Psoas muscle (tissue), 7 donors: ENCODE measurements at regions not wholly inside any gene's neighbourhood (a gene's known extent, or its start where the extent isn't known, plus 50 kb on each side); places are given as distances from the start of the nearest gene placed in this dataset.

Source experiments
- ATAC-seq, 4 donors: fragments of 200-7000 bp; cut with Tn5 transposase; one replicate each; pipeline ENCODE4 v1.9.1; 2020; ENCODE audit warnings: moderate library complexity in 3 of 4, mild to moderate bottlenecking in 2 of 4
- DNase-seq, 2 donors: peaks; one replicate each; pipeline ENCODE4 v3.0.0-alpha.2; 2020
- H3K27ac ChIP-seq: fragments of 200-600 bp; one replicate; pipeline ENCODE4 v1.8.0; 2022
- H3K27me3 ChIP-seq, 3 donors: fragments of 200-600 bp in 1 of 3; one replicate each; pipeline versions ENCODE4 v1.6.1 to v1.8.0; 2013 to 2022; ENCODE audit warnings: low read length in 2 of 3, mild to moderate bottlenecking in 2 of 3, moderate library complexity in 1 of 3; ENCODE audit not compliant: insufficient read depth in 3 of 3
- H3K36me3 ChIP-seq, 2 donors: fragments of 200-600 bp in 1 of 2; one replicate each; pipeline versions ENCODE4 v1.6.1 to v1.8.0; 2013 to 2022; ENCODE audit warnings: low read depth in 1 of 2, mild to moderate bottlenecking in 1 of 2, moderate library complexity in 1 of 2; ENCODE audit not compliant: insufficient read depth in 1 of 2
- H3K4me1 ChIP-seq: fragments of 200-600 bp; one replicate; pipeline ENCODE4 v1.8.0; 2022
- H3K4me3 ChIP-seq: fragments of 200-600 bp; one replicate; pipeline ENCODE4 v1.8.0; 2022; ENCODE audit warnings: mild to moderate bottlenecking
- H3K9me3 ChIP-seq: fragments of 200-600 bp; one replicate; pipeline ENCODE4 v1.8.0; 2022
- WGBS, 3 donors: extraction: QIAGEN DNeasy Blood & Tissue Kit; methylation state at CpG; one replicate each; pipeline versions ENCODE4 v1.1.6 to v1.1.7; 2013; 5-methylcytosine and 5-hydroxymethylcytosine counted together
- intact Hi-C, 2 donors: fragments of 100-400 bp; cut with DNase I; formaldehyde crosslinking; loops; one replicate each; pipeline versions ENCODE4 v1.11.0 to v1.14.2; 2022
- TF ChIP-seq, protein P1 (sequence below): fragments of 200-600 bp; IDR thresholded peaks from one replicate; pipeline ENCODE4 v1.8.0; 2022; ENCODE audit warnings: antibody characterized with exemption
- donor health status: healthy with polysubstance abuse.
- donor health status: DM: no; HTN: no; CAD: no; lungs with moderate emphysema.
- donor health status: Bipolar disorder and iron deficiency.
- donor health status: healthy.
- donor health status: DM: yes; HTN: yes; CAD: no.
- donor health status: DM: no; HTN: no; CAD: no.
- donor health status: DM: yes; HTN: yes; CAD: no.

DNA sequence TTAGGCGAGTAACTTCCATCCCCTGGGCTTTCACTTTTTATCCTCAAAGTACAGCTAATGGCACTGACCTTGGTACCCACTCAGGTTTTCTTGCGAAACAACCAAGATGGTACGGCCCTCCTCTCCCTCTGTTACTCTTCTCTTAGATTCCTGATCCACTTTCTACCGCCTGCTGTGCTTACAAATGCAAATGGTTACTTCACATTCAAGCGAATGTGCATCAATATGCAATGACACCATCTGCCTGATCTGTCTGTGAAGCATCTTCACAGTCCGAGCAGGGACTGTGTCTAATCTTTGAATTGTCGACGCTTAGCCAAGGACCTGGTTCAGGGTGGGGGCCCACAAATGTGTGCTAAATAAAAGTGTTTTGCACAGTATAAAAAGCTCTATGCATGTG lies 112.2 kb downstream of the TRIB2 start:
- 68 to 78% (median 72%) methylated on average over 8 of the region's 8 CpGs for WGBS, 3 donors
- Histone ChIP-seq H3K9me3 (no peaks in the 10 kb centered on the region), H3K36me3 (no peaks in the 10 kb centered on the region), H3K4me1 (peaks cover under 1% of the 10 kb centered on the region), H3K27me3 (no peaks in the 10 kb centered on the region), H3K4me3 (no peak overlapping the region), H3K27ac (no peak overlapping the region)
- no peak for DNase-seq
- TF ChIP-seq, protein P1, sequence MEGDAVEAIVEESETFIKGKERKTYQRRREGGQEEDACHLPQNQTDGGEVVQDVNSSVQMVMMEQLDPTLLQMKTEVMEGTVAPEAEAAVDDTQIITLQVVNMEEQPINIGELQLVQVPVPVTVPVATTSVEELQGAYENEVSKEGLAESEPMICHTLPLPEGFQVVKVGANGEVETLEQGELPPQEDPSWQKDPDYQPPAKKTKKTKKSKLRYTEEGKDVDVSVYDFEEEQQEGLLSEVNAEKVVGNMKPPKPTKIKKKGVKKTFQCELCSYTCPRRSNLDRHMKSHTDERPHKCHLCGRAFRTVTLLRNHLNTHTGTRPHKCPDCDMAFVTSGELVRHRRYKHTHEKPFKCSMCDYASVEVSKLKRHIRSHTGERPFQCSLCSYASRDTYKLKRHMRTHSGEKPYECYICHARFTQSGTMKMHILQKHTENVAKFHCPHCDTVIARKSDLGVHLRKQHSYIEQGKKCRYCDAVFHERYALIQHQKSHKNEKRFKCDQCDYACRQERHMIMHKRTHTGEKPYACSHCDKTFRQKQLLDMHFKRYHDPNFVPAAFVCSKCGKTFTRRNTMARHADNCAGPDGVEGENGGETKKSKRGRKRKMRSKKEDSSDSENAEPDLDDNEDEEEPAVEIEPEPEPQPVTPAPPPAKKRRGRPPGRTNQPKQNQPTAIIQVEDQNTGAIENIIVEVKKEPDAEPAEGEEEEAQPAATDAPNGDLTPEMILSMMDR, result no peak
- no peak for ATAC-seq
- intact Hi-C loops, result no loop called here

DNA sequence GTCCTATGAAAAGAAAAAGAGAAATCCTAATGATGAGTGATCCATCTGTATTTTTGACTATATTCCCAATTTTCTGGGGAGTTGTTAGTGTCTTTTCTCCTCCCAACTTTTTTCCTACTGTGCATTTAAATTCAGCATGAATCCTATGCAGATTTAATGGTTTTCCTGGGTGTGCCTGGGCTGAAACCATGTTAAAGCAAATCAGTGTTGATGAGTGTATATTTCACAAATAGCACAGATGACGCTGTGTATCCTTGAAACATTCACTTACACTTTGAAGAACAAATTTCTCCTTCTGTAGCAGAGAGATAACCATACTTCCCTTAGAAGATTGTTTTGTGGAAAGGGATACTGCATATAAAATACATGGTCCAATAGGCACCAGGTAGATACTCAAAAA lies 114.3 kb downstream of the TRIB2 start:
- no peak overlapping the region for H3K4me3 ChIP-seq
- no peaks in the 10 kb centered on the region for H3K36me3 ChIP-seq
- no peaks in the 10 kb centered on the region for H3K4me1 ChIP-seq
- intact Hi-C loops, result no loop called here
- no peak for DNase-seq
- TF ChIP-seq, protein P1, result no peak
- no peaks in the 10 kb centered on the region for H3K27me3 ChIP-seq
- no peak overlapping the region for H3K27ac ChIP-seq
- no peaks in the 10 kb centered on the region for H3K9me3 ChIP-seq
- 92 to 96% (median 93%) methylated on average over 1 of the region's 1 CpG for WGBS, 3 donors
- no peak for ATAC-seq

DNA sequence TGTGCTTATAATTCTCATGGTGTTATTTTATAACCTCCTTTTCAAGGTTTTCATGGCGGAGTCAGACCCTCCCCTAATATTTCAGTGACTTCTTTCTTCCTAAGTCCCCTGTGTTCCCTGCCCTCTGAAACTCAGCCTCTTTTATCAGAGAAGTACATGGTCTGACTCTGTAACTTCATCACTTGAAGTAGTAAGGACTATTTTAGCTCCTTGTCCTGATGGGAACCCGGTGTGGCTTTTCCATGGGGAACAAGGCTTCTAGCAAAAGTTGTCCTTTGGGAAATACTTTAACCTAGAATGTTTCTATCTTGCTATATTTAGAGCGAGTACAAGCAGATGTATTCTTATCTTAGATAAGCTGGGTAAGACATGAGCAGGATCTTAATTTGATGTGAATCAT lies 117.5 kb downstream of the TRIB2 start:
- Histone ChIP-seq H3K27me3 (no peaks in the 10 kb centered on the region), H3K36me3 (no peaks in the 10 kb centered on the region), H3K27ac (no peak overlapping the region), H3K4me3 (no peak overlapping the region), H3K4me1 (no peaks in the 10 kb centered on the region), H3K9me3 (no peaks in the 10 kb centered on the region)
- TF ChIP-seq, protein P1, result no peak
- 81 to 91% (median 85%) methylated on average over 3 of the region's 3 CpGs for WGBS, 3 donors
- intact Hi-C loops, result no loop called here
- DNase-seq (no peak), ATAC-seq (no peak)

DNA sequence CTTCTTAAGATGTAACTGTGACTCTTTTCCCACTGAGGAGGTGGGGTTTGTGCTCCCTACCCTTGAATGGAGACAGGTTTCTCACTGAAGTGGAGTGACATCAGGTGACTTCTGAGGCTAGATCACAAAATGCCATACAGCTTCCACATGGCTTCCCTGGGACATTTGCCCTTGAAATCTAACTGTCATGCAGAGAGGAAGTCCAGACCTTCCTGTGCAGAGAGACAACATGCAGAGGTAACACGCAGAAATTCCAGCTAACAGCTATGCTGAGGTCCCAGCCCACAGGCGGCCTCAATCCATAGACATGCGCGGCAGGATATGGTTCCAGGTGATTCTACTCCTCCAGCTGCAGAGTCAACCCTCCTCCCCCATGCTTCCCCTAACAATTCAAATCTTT lies 119.0 kb downstream of the TRIB2 start:
- Histone ChIP-seq H3K9me3 (no peaks in the 10 kb centered on the region), H3K27ac (no peak overlapping the region), H3K4me1 (no peaks in the 10 kb centered on the region), H3K27me3 (peaks cover 0 to 1% (median 0%) of the 10 kb centered on the region in 3 donors), H3K36me3 (no peaks in the 10 kb centered on the region), H3K4me3 (no peak overlapping the region)
- TF ChIP-seq, protein P1, result no peak
- ATAC-seq (no peak), DNase-seq (no peak)
- WGBS, 3 donors, result 74 to 79% (median 77%) methylated on average over 4 of the region's 4 CpGs
- intact Hi-C loops, result no loop called here

DNA sequence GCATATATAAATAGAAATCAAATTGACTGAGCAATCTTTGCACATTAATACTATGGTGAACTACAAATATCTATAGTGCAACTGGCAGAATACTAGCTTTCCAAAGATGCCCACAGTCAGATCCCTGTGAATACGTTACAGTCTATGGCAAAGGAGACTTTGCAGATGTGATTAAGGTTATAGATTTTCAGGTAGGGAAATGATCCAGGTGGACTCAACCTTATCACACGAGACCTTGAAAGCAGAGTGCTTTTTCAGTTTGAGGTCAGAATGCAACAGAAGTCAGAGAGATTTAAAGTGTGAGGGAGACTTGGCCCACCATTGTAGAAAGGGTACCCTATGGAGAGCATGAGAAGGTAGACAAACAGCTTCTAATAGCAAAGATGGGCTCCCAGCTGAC lies 122.6 kb downstream of the TRIB2 start:
- WGBS, 3 donors, result 95 to 100% (median 96%) methylated on average over 2 of the region's 2 CpGs
- H3K4me3 ChIP-seq, result no peak overlapping the region
- H3K27ac ChIP-seq, result no peak overlapping the region
- no peaks in the 10 kb centered on the region for H3K9me3 ChIP-seq
- ATAC-seq, result no peak
- TF ChIP-seq, protein P1, result no peak
- H3K27me3 ChIP-seq, result peaks cover 0 to 5% (median 0%) of the 10 kb centered on the region in 3 donors
- intact Hi-C loops, result no loop called here
- DNase-seq, result no peak
- H3K4me1 ChIP-seq, result no peaks in the 10 kb centered on the region
- no peaks in the 10 kb centered on the region for H3K36me3 ChIP-seq
